Stimulated activated CD4-positive, alpha-beta T cell treated with anti-CD3 and anti-CD28 coated beads, Interleukin-1b, Interleukin-23, amount 100 ng/mL, for 48 hours (primary cell): ENCODE measurements at regions not wholly inside any gene's neighbourhood (a gene's known extent, or its start where the extent isn't known, plus 50 kb on each side); places are given as distances from the start of the nearest gene placed in this dataset.
"Not testable (repeated sequence)": the region's sequence is repeated elsewhere in the genome, so short reads cannot be mapped to it uniquely, and the experiment has no call there.

Source experiments
- DNase-seq: peaks from one replicate; pipeline ENCODE4 v3.0.0-alpha.2; 2020

DNA sequence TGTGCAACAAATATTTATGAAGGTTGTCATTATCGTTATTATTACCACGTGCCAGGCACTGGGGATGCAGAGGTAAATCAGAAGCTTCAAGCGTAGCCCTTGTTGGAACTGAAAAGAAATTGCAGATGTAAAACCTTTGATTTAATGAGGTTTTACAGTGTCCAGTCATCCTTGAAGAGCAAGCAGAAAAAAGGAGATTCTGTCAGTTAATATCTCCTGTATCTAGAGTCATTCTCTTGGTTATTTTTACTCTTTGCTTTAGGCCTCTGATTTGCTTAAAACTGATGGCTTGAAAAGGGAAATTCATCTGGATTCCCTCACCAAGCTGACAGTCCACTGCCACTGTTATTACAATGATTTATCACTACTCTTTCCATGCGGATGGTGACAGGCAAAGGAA lies 179.3 kb downstream of the GALC start:
- DNase-seq = no peak

DNA sequence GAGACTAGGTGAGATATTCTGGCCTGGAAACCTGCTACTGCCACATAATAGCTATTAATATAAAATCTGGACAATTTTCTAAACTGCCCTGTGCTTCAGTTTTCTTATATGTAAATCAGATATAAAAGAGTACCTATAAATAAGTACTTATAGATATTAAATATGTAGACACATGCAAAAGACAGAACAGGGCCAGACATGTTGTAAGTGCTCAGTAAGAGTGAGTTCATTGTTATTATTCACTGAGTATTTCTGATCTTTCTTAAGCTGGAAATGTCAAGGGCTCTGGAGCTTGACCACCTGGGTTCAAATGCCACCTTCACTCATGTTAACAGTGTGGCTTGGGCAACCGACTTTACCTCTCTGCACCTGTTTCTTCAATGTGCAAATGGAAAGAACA lies 179.8 kb downstream of the GALC start:
- DNase-seq = no peak

DNA sequence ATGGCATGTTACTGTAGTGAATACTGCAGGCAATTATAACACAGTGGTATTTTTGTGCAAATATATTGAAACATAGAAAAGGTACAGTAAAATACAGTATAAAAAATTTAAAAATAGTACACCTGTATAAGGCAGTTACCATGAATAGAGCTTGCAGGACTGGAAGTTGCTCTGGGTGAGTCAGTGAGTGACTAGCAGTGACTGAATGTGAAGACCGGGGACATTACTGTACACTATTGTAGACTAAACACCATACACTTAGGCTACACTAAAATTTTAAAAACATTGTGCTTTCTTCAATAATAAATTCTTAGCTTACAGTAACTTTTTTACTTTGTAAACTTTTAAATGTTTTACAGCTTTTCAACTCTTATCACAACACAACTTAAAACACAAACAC lies 181.7 kb downstream of the GALC start:
- DNase-seq = no peak

DNA sequence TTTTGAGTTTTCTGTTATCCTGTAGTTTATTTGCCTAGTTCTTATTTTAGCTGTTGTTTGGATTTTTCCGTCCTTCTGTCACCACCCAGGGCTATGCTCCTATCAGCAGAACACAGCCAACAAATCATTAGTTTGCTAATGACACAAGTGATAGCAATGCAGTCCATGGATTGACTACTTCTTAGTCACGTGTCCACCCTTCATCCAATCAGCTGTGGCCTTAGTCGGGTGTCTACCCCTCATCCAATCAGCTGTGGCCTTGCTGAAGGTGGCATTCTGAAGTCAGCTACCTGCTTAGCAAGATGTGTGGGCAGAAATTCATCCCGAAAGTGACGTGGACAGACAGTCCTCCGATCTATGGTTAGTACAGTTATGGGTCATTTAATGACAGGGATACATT lies 182.3 kb downstream of the GALC start:
- DNase-seq = no peak

DNA sequence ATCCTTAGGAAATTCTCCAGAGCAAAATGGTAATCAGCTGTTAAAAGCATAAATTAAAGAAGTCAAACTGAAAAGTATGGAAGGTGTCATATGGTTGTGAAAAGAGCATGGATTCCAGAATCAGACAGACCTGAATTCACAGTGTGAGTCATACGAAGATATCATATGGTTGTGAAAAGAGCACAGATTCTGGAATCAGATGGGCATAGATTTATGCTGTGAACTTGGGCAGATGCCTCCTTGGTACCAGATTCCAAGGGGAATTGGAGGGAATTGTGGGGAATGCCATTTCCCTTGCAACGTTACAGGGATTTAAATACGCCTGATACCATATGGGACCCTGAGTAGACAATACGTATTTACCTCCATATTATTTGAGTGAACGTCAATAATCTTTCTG lies 183.7 kb downstream of the GALC start:
- DNase-seq = no peak

DNA sequence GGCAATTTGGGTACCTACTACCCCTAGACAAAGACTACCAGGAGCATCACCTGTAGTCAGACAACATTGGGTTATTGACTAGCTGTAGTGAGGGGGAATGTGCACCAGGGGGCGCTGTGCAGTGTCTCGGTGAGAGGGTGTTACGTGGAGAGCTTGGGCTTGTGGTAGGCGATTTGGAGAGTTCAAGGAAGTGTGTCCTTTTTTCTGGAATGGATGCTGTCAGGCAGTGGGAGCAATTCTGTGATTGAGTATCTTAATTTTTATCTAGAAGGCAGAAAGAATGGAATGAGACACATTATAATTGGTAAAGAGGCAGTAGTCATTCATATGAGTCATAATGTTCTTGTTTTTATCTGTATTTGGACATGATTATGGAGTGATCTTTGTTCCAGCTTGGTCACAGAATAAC lies 187.7 kb downstream of the GALC start:
- DNase-seq = peak; percentile 48

DNA sequence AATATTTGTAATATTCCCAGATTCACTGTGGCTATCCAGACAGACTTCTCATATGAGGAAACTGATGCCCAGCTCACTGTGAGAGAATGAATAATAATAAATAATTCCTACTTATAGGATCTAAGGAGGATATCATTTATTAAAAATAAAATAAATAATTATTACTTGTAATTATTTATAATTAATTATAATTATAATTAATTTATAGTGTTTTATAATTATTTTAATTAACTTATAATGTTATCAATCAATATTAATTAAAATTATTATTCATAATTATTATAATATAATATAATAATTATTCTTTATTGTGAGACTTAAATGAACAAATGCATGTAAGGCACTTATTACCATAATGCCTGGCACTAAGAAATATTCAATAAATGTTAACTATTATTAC lies 192.8 kb downstream of the GALC start:
- no peak for DNase-seq

DNA sequence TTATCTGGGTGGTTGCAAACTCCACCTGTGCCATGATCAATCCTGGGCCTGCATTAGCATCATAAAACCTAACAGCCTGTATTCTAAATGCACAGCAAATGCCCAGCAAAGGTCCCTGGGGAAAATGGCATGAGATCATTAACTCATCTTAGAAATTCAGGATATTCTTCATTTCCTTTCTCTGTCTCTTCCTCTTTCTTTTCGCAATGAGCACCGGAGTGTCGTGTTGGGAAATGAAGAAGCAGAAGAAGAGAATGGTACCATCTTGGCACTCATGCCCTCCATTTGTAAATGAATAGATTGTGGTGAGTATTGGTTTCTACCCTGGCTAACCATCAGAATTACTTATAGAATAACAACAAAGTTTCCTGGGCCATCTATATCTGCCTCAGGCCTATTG lies 193.6 kb downstream of the GALC start:
- DNase-seq = no peak

DNA sequence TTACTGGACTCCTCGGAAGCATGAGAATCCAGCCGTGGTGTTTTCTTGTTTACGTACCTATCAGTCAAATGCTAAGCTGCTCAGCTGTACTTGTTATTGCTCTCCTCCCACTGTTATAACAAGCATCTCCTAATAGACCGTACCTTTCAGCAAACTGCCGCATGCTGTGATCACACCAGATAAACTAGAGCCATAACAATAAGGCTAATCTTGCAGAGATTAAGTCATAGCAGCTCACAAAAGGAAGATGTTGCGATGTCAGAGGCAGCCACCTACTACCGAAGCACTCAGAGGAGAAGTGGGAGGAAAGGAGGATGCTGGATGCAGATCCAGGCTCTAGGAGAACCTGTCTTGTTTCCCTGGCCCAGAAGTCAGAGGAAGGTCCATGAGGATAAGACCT lies 196.0 kb downstream of the GALC start:
- no peak for DNase-seq

DNA sequence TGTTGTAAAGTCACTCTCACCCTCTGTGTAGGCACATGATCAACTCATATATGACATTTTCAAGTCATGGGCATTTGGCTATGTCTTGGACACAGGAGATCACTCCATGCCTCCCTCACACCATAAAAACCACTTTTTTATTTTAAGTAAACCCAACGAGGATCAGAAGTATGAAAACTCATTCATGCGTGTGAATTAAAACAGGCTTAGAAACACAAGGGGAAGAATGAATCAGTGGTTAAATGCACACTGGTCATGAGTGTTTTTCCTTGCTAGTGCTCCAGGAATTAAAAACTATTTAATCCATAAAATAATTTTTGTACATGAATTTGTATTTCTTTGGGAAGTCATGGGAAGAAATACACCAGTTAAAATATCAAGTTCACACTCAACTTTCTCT lies 198.4 kb downstream of the GALC start:
- no peak for DNase-seq

DNA sequence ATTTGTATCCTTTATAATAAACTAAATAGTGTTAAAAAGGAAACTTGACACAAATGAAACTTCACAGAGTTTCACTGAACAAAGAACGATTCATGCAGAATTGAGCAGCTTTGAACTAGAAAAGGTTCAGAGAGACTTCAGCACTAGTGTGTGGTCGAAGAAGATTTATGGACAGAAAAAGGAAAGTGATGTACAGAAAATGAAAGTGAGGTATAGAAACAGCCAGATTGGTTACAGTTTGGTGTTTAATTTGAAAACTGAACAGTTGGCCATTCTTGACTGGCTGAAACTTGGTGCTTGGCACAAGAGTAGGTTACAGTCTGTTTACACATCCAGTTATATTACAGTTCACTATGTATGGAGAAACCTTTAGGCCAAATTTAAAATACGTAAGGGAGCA lies 207.1 kb downstream of the GALC start:
- DNase-seq = no peak

DNA sequence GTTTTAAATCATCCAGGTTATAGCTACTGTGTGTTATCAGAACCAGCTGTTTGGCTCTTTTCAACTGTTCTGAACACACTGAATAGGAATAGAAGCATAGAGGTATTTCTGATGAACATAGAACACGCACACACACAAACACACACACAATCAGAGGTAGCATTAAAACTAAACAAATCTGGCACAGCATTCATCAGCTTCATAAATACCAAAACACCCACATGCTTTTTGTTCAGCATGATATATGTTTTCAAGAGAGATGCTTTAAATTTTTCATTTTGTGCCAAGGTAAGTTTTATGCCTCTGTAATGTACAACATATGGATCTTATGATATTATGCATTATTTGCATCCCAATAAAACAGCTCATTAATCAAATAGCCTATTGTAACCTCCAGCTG lies 208.6 kb downstream of the GALC start:
- no peak for DNase-seq

DNA sequence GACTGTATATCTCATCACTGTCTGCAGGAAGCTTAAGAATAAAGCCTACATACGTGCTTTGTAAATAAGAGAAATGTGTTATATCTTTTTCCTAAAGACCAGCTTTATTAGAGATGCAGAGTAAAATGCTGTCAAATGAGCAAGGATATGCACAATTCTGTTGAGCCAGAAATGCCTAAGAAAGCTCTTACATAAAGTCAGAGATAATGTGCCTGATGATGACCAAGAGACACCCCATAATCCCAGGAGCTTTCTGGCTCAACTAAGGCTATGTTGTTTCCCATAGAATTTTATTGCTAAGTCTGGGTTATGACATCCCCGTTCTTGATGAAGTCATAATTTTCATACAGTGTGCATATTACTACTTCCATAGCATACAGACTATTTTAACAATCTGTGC lies 209.9 kb downstream of the GALC start:
- no peak for DNase-seq

DNA sequence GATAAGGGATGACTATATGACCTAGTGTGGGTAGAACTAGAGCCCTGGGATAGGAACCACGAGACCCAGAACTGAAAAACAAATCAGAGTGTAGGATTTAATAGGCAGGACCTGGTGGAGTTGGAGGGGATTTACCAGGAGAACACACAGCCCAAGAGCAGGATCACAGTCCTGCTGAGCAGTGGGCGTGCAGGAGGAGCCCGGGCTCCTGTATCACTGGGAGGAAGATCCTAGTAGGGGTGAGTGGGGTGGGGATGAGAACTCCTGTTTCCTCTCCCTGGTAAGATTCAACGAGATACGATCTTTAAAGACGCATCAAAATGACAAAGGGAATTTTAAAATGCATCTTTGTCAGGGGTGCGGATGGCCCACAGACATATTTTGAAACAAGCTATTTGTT lies 220.1 kb downstream of the GALC start:
- DNase-seq = no peak

DNA sequence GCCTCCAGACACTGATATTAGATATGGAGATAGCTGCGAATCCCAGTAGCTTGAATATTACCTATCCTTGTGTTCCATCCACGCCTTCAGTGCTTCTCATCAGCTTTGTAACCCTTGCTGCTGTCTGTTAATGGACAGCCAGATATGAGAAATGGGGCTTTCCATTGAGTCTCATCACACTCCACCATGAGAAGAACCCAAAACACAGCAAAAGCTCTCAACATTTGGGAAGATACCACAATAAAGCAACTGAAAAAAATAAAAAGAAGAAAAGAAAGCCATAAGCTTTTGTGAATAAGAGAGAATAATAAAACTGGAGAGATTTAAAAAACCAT lies 225.4 kb downstream of the GALC start:
- DNase-seq = no peak

DNA sequence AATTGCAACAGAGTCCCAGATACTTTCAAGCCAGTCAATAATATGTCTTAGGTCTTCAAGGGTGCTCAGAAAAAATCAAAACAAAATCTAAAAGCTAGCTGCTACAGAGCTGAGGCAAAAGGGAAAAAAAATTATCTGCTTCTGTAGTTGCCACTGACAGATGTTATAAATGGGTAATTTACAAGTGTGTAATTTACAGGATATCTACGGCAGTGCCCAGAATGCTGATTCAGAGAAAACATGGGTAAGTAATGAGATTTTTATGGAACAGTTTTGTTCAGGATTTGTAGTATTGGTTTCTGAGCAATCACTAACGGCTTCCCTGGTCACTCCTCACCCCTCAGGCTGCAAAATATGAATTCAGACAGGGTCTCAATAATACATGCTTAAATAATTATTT lies 234.1 kb downstream of the GALC start:
- no peak for DNase-seq

DNA sequence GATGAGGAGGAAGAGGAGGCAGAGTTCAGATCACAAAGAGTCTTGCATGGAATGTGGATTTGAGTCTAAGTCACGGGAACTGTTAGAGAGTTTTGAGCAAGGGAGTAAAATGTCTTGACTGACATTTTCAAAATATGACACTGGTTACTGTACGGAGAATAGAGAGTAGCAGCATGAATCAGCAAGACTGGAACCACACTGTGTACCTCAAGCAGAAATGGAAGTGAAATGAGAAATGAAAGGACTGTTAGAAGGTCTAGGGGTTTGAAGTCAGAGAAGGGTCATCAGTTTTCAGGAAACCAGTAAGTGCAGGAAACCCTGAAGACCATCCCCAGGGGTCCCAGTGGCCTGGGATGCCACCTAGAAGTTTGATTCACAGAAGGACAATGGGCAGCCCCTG lies 236.3 kb downstream of the GALC start:
- no peak for DNase-seq

DNA sequence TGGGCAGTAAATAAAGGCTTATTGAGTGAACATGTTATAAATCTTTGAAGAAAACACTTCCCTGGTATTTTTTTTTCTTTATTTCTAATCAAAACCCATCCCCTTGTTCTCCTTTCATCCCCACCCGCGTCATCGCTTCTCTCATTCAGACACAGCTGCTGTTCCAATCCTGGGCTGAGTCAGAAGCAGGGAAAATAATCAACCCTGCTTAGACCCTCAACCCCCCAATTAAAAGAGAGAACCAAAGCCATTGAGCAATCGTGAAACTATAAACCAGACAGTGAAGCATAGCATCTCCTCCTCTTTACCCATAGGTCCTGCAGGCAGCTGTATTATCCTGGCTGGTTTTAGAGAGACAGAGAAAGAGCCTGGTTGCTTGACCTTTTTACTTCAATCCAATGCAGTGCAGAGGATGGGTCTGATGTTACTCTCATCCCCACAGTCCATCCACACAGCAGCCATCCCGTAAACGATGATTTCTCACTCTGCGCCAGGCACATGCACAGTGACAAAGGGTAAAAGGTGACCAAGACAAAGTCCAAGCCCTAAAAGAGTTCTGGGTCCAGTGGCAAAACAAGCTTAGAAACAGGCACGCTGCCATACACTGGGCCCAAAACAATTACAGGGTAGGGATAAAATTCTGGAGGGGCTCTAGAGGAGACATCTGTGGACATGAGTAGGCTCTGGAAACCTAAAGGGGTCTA lies 238.3 kb downstream of the GALC start:
- no peak for DNase-seq

DNA sequence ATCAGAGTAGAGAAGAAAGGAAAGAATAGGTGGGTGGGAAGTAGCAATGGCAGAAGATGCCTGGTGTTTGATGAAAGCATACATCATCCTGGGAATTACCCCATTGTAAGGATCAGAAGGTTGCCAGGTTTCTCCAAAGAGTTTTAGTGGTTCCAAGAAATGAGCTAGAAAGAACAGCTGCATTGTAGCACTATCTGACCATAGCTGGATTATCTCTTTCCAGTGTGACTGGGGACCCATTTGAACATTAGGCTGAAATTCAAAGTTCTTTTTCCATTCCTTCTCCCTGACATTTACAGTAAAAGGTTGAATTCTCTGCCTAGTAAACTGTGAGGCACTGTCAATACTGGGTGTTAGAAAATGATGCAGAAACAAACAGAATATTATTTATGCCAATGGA lies 244.4 kb downstream of the GALC start:
- no peak for DNase-seq

DNA sequence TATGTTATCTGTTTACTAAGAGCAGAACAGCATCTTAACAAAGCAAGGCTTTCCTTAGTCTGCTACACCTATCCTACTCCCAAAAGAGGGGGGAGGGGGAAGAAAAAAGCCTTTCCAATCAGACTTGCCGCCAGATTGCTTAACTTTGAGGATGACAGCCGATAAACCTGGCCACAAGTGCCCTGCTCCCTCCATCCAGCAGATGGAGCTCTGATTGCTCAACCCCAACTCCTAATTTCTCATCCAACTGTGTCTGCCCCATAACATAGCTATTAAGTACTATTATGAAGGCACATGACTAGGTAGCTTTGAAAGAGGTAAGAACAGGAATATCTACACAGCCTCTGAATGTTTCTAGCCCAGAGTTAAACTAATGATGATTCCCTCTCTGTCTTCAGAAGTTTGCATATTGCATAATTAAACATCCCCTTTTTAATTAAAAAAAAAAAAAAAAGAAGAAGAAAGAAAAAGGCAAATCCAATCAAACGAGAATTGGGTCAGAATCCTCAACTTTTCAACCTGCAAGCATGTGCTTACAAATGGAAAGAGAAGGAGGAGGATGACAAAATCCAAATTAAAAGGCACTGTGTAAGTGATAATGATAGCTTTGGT lies 247.4 kb downstream of the GALC start:
- DNase-seq = no peak

DNA sequence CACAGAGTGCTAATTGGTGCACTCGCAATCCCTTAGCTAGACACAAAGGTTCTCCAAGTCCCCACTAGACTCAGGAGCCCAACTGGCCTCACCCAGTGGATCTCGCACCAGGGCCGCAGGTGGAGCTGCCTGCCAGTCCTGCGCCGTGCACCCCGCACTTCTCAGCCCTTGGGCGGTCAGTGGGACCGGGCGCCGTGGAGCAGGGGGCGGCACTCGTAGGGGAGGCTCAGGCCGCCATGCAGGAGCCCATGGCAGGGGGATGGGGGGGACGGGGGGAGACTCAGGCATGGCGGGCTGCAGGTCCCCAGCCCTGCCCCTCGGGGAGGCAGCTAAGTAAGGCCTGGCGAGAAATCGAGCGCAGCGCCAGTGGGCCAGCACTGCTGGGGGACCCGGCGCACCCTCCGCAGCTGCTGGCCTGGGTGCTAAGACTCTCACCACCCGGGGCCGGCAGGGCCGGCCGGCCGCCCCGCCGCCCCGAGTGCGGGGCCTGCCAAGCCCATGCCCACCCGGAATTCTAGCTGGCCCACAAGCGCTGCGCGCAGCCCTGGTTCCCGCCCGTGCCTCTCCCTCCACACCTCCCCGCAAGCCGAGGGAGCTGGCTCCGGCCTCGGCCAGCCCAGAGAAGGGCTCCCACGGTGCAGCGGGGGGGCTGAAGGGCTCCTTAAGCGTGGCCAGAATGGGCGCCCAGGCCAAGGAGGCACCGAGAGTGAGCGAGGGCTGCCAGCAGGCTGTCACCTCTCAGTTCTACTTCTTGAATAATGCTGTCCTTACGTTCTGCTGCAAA lies 258.2 kb downstream of the GALC start:
- DNase-seq = not testable (repeated sequence)

DNA sequence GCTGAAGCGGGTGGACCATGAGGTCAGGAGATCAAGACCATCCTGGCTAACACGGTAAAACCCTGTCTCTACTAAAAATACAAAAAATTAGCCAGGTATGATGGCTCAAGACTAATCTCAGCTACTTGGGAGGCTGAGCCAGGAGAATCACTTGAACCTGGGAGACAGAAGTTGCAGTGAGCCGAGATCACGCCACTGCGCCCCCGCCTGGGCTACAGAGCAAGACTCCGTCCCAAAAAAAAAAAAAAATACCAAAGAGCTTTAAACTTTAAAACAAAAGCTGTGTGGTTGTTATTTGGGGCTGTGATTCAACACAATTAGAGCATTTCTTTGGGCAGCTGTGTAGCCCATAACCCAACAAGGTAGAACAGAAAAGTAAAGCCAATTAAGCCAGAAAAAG lies 259.9 kb downstream of the GALC start:
- not testable (repeated sequence) for DNase-seq

DNA sequence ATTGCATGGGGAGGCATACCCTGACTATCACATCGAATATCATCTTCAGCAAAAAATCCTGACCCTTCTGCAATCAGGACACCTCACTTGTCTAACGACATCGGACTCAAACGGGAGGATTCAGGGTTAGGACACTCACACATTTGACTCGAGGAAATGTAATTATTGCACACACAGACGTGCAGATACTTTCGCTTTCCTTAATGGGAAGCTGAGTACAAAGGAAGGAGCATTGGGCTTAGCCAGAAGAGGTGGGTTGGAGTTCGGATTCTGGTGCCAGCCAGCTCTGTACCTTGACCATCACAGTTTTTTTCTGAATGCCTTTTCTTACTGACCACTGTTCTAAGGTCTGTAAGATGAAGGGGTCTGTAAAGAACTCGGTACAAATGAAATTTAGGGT lies 260.4 kb downstream of the GALC start:
- DNase-seq = no peak

DNA sequence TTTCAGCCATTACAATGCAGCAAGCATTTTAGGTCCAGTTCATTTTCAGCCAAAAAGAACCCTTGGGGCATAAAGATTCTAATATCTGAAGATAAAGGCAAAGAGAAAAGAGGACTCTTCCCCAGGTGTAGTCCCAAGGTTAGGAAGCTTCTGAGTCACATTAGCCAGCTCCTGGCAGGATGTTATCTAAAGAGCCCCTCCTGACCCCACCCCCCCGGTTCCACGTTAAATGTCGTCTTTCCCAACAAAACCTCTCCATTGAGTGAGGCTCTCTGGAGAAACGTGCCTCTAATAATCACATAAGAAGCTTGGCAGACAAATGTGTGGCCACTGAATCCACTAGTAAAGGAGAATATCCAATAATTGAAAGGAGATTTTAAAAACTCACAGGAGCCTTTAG lies 267.7 kb downstream of the GALC start:
- no peak for DNase-seq
